ENCODE measurements at regions not wholly inside any gene's neighbourhood (a gene's known extent, or its start where the extent isn't known, plus 50 kb on each side); places are given as distances from the start of the nearest gene placed in this dataset.

DNA sequence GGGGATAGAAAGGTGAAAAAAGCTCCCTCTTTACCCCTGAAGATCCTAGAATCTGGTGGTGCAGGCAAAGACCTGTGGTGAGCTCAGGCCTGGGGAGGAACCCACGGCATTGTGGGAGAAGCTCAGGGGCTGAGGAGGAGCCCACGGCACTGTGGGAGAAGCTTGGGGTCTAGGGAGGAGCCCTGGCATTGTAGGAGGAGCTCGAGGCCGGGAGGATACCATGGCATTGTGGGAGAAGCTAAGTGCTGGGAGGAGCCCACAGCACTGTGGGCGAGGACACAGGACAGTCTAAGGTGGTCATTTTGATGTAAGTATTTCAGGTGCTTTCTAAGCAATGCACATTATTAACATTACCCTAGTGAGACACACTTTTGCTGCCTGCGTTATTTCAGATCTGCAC, 179.7 kb downstream of the HSD17B3 start:
- no peak for TF ChIP-seq EZH2 (IDR thresholded peaks at IDR 0.05; ENCODE audit: borderline replicate concordance, low read length)
- TF ChIP-seq, protein P1, sequence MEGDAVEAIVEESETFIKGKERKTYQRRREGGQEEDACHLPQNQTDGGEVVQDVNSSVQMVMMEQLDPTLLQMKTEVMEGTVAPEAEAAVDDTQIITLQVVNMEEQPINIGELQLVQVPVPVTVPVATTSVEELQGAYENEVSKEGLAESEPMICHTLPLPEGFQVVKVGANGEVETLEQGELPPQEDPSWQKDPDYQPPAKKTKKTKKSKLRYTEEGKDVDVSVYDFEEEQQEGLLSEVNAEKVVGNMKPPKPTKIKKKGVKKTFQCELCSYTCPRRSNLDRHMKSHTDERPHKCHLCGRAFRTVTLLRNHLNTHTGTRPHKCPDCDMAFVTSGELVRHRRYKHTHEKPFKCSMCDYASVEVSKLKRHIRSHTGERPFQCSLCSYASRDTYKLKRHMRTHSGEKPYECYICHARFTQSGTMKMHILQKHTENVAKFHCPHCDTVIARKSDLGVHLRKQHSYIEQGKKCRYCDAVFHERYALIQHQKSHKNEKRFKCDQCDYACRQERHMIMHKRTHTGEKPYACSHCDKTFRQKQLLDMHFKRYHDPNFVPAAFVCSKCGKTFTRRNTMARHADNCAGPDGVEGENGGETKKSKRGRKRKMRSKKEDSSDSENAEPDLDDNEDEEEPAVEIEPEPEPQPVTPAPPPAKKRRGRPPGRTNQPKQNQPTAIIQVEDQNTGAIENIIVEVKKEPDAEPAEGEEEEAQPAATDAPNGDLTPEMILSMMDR (IDR thresholded peaks at IDR 0.05; ENCODE audit: low read length) = no peak
- H3K4me1 ChIP-seq (ENCODE audit: insufficient read depth, low read length, severe bottlenecking) = no peaks in the 10 kb centered on the region
- H3K9ac ChIP-seq (ENCODE audit: low read length) = no peak overlapping the region
- H3K9me2 ChIP-seq (ENCODE audit: low read depth, low read length) = no peaks in the 10 kb centered on the region
- H3K9me3 ChIP-seq (ENCODE audit: low read length) = no peaks in the 10 kb centered on the region
- no peak overlapping the region for H3K27ac ChIP-seq (ENCODE audit: low read depth, low read length, poor library complexity, severe bottlenecking)
- no peaks in the 10 kb centered on the region for H3K36me3 ChIP-seq (ENCODE audit: insufficient read depth, low read length)
- no peaks in the 10 kb centered on the region for H3F3A ChIP-seq (ENCODE audit: insufficient read depth, low read length)
- no peaks in the 10 kb centered on the region for H3K79me2 ChIP-seq (ENCODE audit: insufficient read depth, low read length)
- H2AFZ ChIP-seq (ENCODE audit: low read length) = no peak overlapping the region
- H3K4me3 ChIP-seq (ENCODE audit: low read depth, low read length, poor library complexity, severe bottlenecking) = no peak overlapping the region
- H3K4me2 ChIP-seq (ENCODE audit: low read length) = no peak overlapping the region
- H4K20me1 ChIP-seq (ENCODE audit: insufficient read depth, low read length) = no peaks in the 10 kb centered on the region
- H3K27me3 ChIP-seq (ENCODE audit: insufficient read depth, low read length) = no peaks in the 10 kb centered on the region

DNA sequence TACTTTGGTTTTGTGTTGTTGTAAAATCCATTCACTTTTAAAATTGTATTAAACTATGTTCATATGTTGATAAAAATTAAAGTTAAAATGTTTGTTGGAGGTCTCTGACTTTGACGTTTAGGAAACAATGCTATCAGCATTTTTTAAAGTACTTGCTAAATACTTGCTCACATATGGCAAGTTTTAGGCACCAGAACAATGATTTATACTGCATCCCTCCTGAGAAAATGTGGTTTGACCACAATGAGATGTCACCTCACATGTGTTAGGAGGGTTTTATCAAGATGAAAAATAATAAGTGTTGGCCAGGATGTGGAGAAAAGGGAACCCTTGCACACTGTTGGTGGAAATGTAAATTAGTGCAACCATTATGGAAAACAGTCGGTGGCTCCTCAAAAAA, 180.8 kb downstream of the HSD17B3 start:
- Histone ChIP-seq H3F3A (ENCODE audit: insufficient read depth, low read length) (no peaks in the 10 kb centered on the region), H2AFZ (ENCODE audit: low read length) (no peak overlapping the region), H3K79me2 (ENCODE audit: insufficient read depth, low read length) (no peaks in the 10 kb centered on the region), H3K4me2 (ENCODE audit: low read length) (no peak overlapping the region), H3K9me2 (ENCODE audit: low read depth, low read length) (no peaks in the 10 kb centered on the region), H3K27ac (ENCODE audit: low read depth, low read length, poor library complexity, severe bottlenecking) (no peak overlapping the region), H3K4me1 (ENCODE audit: insufficient read depth, low read length, severe bottlenecking) (no peaks in the 10 kb centered on the region), H3K4me3 (ENCODE audit: low read depth, low read length, poor library complexity, severe bottlenecking) (no peak overlapping the region), H3K9ac (ENCODE audit: low read length) (no peak overlapping the region), H3K9me3 (ENCODE audit: low read length) (no peaks in the 10 kb centered on the region), H3K36me3 (ENCODE audit: insufficient read depth, low read length) (no peaks in the 10 kb centered on the region), H4K20me1 (ENCODE audit: insufficient read depth, low read length) (no peaks in the 10 kb centered on the region), H3K27me3 (ENCODE audit: insufficient read depth, low read length) (no peaks in the 10 kb centered on the region)
- TF ChIP-seq EZH2 (IDR thresholded peaks at IDR 0.05; ENCODE audit: borderline replicate concordance, low read length) = no peak
- TF ChIP-seq, protein P1 (IDR thresholded peaks at IDR 0.05; ENCODE audit: low read length) = no peak

DNA sequence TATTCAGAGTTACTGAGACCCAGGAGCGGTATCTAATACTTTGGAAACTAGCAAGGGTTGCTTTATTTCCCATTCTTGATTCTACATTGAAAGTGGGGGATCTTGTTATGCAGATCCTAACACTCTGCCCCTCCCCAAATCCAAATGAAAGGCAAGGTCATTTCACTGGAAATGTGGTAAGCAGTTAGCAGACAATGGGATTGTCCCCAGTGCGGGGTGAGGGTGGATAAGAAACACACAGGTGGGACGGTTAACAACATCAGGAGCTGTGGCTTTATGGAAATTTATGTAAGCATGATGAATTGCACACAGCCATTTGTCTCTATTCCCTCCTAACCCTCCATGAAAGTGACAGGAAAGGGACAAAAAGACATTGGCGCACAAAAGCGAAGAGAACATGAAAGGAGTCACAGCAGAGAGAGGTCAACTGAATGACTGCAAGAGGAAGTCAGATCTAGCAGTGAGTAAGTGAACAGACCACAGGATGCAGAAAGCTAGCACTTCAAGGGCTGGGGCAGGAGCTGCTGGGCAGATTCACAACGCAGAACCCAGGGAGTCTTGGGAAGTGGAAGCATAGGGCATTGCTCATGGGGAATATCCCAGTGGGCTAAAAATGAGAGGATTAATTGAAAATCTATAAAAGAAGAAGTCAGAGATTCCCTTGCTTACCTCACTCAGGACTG, 184.4 kb downstream of the HSD17B3 start:
- H3K4me3 ChIP-seq (ENCODE audit: low read depth, low read length, poor library complexity, severe bottlenecking) = no peak overlapping the region
- H3K9me2 ChIP-seq (ENCODE audit: low read depth, low read length) = no peaks in the 10 kb centered on the region
- no peaks in the 10 kb centered on the region for H4K20me1 ChIP-seq (ENCODE audit: insufficient read depth, low read length)
- no peaks in the 10 kb centered on the region for H3K36me3 ChIP-seq (ENCODE audit: insufficient read depth, low read length)
- H3K9me3 ChIP-seq (ENCODE audit: low read length) = no peaks in the 10 kb centered on the region
- no peaks in the 10 kb centered on the region for H3K27me3 ChIP-seq (ENCODE audit: insufficient read depth, low read length)
- no peaks in the 10 kb centered on the region for H3K79me2 ChIP-seq (ENCODE audit: insufficient read depth, low read length)
- H3K4me2 ChIP-seq (ENCODE audit: low read length) = no peak overlapping the region
- no peaks in the 10 kb centered on the region for H3K4me1 ChIP-seq (ENCODE audit: insufficient read depth, low read length, severe bottlenecking)
- no peak overlapping the region for H3K27ac ChIP-seq (ENCODE audit: low read depth, low read length, poor library complexity, severe bottlenecking)
- H3K9ac ChIP-seq (ENCODE audit: low read length) = no peak overlapping the region
- no peaks in the 10 kb centered on the region for H3F3A ChIP-seq (ENCODE audit: insufficient read depth, low read length)
- TF ChIP-seq EZH2 (IDR thresholded peaks at IDR 0.05; ENCODE audit: borderline replicate concordance, low read length) = no peak
- TF ChIP-seq, protein P1 (IDR thresholded peaks at IDR 0.05; ENCODE audit: low read length) = no peak
- no peak overlapping the region for H2AFZ ChIP-seq (ENCODE audit: low read length)
